Ovary (tissue), 3 donors: ENCODE measurements at regions not wholly inside any gene's neighbourhood (a gene's known extent, or its start where the extent isn't known, plus 50 kb on each side); places are given as distances from the start of the nearest gene placed in this dataset.

Experiments used
- POLR2A ChIP-seq: fragments of 450-650 bp; IDR thresholded peaks from one replicate; pipeline ENCODE4 v1.6.1; 2017; ENCODE audit warnings: antibody characterized with exemption, mild to moderate bottlenecking, moderate library complexity
- TF ChIP-seq, protein P1 (sequence below), 3 donors: fragments of 450-650 bp in 2 of 3; fragments of 200-600 bp in 1 of 3; IDR thresholded peaks; one replicate each; pipeline versions ENCODE4 v1.5.1 to v1.8.0; 2016 to 2022; ENCODE audit warnings: antibody characterized with exemption in 3 of 3, mild to moderate bottlenecking in 1 of 3
- donor health status: DM: no; HTN: no; CAD: no.

DNA sequence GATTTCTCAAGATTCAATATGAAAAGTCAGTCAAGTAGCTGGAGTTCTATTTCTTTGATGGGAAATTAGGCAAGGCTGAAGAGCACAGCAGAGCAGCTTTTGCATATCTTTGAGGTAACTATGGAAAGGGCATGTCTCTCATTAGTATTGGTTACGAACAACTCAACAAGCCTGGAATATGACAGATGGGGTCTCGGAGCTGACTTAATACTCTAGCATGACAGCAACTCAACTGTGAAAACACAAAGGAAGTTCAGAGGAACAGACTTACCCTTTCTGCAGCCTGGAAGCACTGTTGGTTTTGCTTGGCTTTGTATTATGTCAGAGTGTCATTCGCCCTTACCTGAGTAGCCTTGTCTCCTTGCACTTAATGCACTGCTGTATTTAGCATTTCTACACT is 79.9 kb upstream of the AADAT start:
- TF ChIP-seq, protein P1, sequence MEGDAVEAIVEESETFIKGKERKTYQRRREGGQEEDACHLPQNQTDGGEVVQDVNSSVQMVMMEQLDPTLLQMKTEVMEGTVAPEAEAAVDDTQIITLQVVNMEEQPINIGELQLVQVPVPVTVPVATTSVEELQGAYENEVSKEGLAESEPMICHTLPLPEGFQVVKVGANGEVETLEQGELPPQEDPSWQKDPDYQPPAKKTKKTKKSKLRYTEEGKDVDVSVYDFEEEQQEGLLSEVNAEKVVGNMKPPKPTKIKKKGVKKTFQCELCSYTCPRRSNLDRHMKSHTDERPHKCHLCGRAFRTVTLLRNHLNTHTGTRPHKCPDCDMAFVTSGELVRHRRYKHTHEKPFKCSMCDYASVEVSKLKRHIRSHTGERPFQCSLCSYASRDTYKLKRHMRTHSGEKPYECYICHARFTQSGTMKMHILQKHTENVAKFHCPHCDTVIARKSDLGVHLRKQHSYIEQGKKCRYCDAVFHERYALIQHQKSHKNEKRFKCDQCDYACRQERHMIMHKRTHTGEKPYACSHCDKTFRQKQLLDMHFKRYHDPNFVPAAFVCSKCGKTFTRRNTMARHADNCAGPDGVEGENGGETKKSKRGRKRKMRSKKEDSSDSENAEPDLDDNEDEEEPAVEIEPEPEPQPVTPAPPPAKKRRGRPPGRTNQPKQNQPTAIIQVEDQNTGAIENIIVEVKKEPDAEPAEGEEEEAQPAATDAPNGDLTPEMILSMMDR (IDR thresholded peaks at IDR 0.05): no peak
- no peak for TF ChIP-seq POLR2A
